ENCODE measurements at regions not wholly inside any gene's neighbourhood (a gene's known extent, or its start where the extent isn't known, plus 50 kb on each side); places are given as distances from the start of the nearest gene placed in this dataset.

- TF ChIP-seq CTCF (IDR thresholded peaks at IDR 0.05; ENCODE audit: insufficient read depth, low read depth, low read length) (no peak), EZH2 (IDR thresholded peaks at IDR 0.05; ENCODE audit: insufficient read depth, low read length) (no peak)
Observed at GRCh38 chr7:97377713-97378112, 260.2 kb downstream of the SDHAF3 start.

Data from astrocyte (in vitro differentiated cells and primary cell).